K562 (cell line): ENCODE measurements at regions not wholly inside any gene's neighbourhood (a gene's known extent, or its start where the extent isn't known, plus 50 kb on each side); places are given as distances from the start of the nearest gene placed in this dataset.

Experiments used
- ATAC-seq: fragments of 200-7000 bp; cut with Tn5 transposase; 3 replicates; pipeline ENCODE4 v1.9.1; 2020; ENCODE audit warnings: moderate library complexity
- BruUV-seq: library from RNA; stranded (reverse); fragments of 400-500 nt; replicated peaks from 2 replicates; lab custom pipeline; 2021; lab: Mats Ljungman, UMichigan
- CTCF ChIA-PET: fragments of 300-600 bp; formaldehyde crosslinking; extraction: SDS; loops from one replicate; lab custom pipeline; 2021; ENCODE audit warnings: low intra/inter-chr PET ratio; lab: Yijun Ruan, JAX
- POLR2A ChIA-PET: fragments of 300-600, 350-650 bp; sonication (Branson Sonifier 250); formaldehyde crosslinking; extraction: SDS; loops from one replicate; lab custom pipeline; 2021; ENCODE audit warnings: antibody characterized with exemption, inconsistent platforms; lab: Yijun Ruan, JAX
- DNase-seq, 4 experiments: peaks; one replicate each; pipeline versions ENCODE4 v3.0.0 to v3.0.0-alpha.2; 2011 to 2018; ENCODE audit warnings: low spot score in 3 of 4, mixed read lengths in 3 of 4; ENCODE audit errors: extremely low read depth in 1 of 4
- FAIRE-seq: peaks from 2 replicates; lab custom pipeline; 2011; peaks lifted over from hg19 to GRCh38; lab: Jason Lieb, UNC
- H2AFZ ChIP-seq: 2 replicates; pipeline ENCODE4 v1.6.0; 2011; ENCODE audit warnings: low read depth, low read length, control low read depth, inconsistent platforms
- H3K27ac ChIP-seq: fragments of 200-600 bp; 3 replicates; pipeline ENCODE4 v1.8.0; 2011; ENCODE audit warnings: low read depth, mild to moderate bottlenecking, control low read depth, inconsistent platforms, low read length, moderate library complexity, mixed read lengths; ENCODE audit errors: extremely low read depth
- H3K27me3 ChIP-seq, 2 experiments: fragments of 300-600 bp in 1 of 2; 2 replicates in 1 of 2; 3 replicates in 1 of 2; pipeline versions ENCODE4 v1.6.0 to v1.8.0; 2011; ENCODE audit warnings: inconsistent platforms in 2 of 2, low read length in 2 of 2, mild to moderate bottlenecking in 1 of 2, mixed read lengths in 1 of 2, moderate library complexity in 1 of 2; ENCODE audit not compliant: control insufficient read depth in 2 of 2, insufficient read depth in 2 of 2
- H3K36me3 ChIP-seq: fragments of 300-600 bp; 3 replicates; pipeline ENCODE4 v1.8.0; 2011; ENCODE audit warnings: mild to moderate bottlenecking, low read length, inconsistent platforms; ENCODE audit not compliant: control insufficient read depth, insufficient read depth
- H3K4me1 ChIP-seq, 2 experiments: fragments of 200-600 bp in 1 of 2; replicated peaks in 1 of 2; 2 replicates in 1 of 2; 3 replicates in 1 of 2; pipeline versions ENCODE4 v1.5.1 to v1.8.0; 2011; ENCODE audit warnings: inconsistent platforms in 2 of 2, low read length in 2 of 2, mild to moderate bottlenecking in 1 of 2, mixed read lengths in 1 of 2, moderate library complexity in 1 of 2; ENCODE audit not compliant: control insufficient read depth in 2 of 2, insufficient read depth in 2 of 2
- H3K4me2 ChIP-seq: 2 replicates; pipeline ENCODE4 v1.6.1; 2011; ENCODE audit warnings: low read length, control low read depth, inconsistent platforms, mixed read lengths; ENCODE audit not compliant: insufficient read depth
- H3K4me3 ChIP-seq: fragments of 200-600 bp; sonication (generic), shearing (Covaris generic); 2 replicates; pipeline ENCODE4 v1.5.1; 2016; ENCODE audit warnings: control low read depth, inconsistent platforms
- H3K79me2 ChIP-seq: fragments of 200-600 bp; 3 replicates; pipeline ENCODE4 v1.8.0; 2011; ENCODE audit warnings: low read length, inconsistent platforms; ENCODE audit not compliant: control insufficient read depth, insufficient read depth
- H3K9ac ChIP-seq, 2 experiments: 2 replicates each; pipeline versions ENCODE4 v1.6.0 to v1.6.1; 2011; ENCODE audit warnings: low read depth in 2 of 2, low read length in 2 of 2, control low read depth in 1 of 2, inconsistent platforms in 1 of 2, mild to moderate bottlenecking in 1 of 2, mixed read lengths in 1 of 2; ENCODE audit not compliant: insufficient read depth in 1 of 2
- H3K9me1 ChIP-seq: one replicate; pipeline ENCODE4 v1.6.0; 2011; ENCODE audit warnings: inconsistent platforms, mild to moderate bottlenecking, low read length, moderate library complexity; ENCODE audit not compliant: control insufficient read depth, insufficient read depth
- H3K9me3 ChIP-seq: replicated peaks from 2 replicates; pipeline ENCODE4 v1.5.1; 2011; ENCODE audit warnings: low read depth, low read length, inconsistent platforms; ENCODE audit not compliant: control insufficient read depth, insufficient read depth
- H4K20me1 ChIP-seq: replicated peaks from 2 replicates; pipeline ENCODE4 v1.6.1; 2011; ENCODE audit warnings: low read length, inconsistent platforms, mixed read lengths; ENCODE audit not compliant: control insufficient read depth, insufficient read depth
- ELK1 ChIP-seq: sonication (generic); formaldehyde crosslinking; IDR thresholded peaks from 2 replicates; pipeline ENCODE4 v1.8.1; 2022; ENCODE audit warnings: missing genetic modification reagents
- GATA2 ChIP-seq: sonication (generic); formaldehyde crosslinking; IDR thresholded peaks from 2 replicates; pipeline ENCODE4 v1.4.0; 2020; ENCODE audit warnings: mild to moderate bottlenecking, missing genetic modification reagents
- HLTF ChIP-seq: fragments of 450-650 bp; IDR thresholded peaks from 2 replicates; pipeline ENCODE4 v1.6.1; 2016
- HNRNPLL ChIP-seq: fragments of 200-400 bp; formaldehyde crosslinking; IDR thresholded peaks from 2 replicates; pipeline ENCODE4 v1.6.1; 2017; ENCODE audit warnings: low read length, low read depth, mild to moderate bottlenecking; ENCODE audit not compliant: poor library complexity, severe bottlenecking
- HNRNPUL1 ChIP-seq: fragments of 200-400 bp; formaldehyde crosslinking; IDR thresholded peaks from 2 replicates; pipeline ENCODE4 v1.6.1; 2017; ENCODE audit warnings: low read length
- KAT2B ChIP-seq: IDR thresholded peaks from one replicate; pipeline ENCODE4 v1.6.1; 2012; ENCODE audit warnings: low read depth, mild to moderate bottlenecking, control low read depth, inconsistent platforms, low read length, moderate library complexity
- KAT8 ChIP-seq: fragments of 450-650 bp; IDR thresholded peaks from 2 replicates; pipeline ENCODE4 v1.6.1; 2016; ENCODE audit warnings: low read depth, mild to moderate bottlenecking
- PHF21A ChIP-seq: fragments of 450-650 bp; IDR thresholded peaks from 2 replicates; pipeline ENCODE4 v1.6.1; 2017; ENCODE audit warnings: low read depth, borderline replicate concordance
- POLR2A ChIP-seq: fragments of 450-650 bp; conservative IDR thresholded peaks from 2 replicates; pipeline ENCODE4 v1.6.1; 2016
- PTBP1 ChIP-seq: fragments of 200-400 bp; formaldehyde crosslinking; IDR thresholded peaks from 2 replicates; pipeline ENCODE4 v1.6.1; 2017; ENCODE audit warnings: low read depth, low read length
- RBM14 ChIP-seq: fragments of 200-400 bp; formaldehyde crosslinking; IDR thresholded peaks from 2 replicates; pipeline ENCODE4 v1.6.1; 2018; ENCODE audit warnings: low read depth, mild to moderate bottlenecking, low read length, moderate library complexity, borderline replicate concordance; ENCODE audit not compliant: insufficient read depth
- REST ChIP-seq, 2 experiments: fragments of 450-650 bp; formaldehyde crosslinking in 1 of 2; IDR thresholded peaks; 2 replicates each; pipeline versions ENCODE4 v1.4.0 to v1.6.1; 2014 to 2020; ENCODE audit warnings: mild to moderate bottlenecking in 2 of 2, borderline replicate concordance in 1 of 2, low read depth in 1 of 2
- RHOXF2B ChIP-seq: fragments of 250-450 bp; sonication (Bioruptor Pico); conservative IDR thresholded peaks from 2 replicates; pipeline ENCODE4 v1.5.1; 2021
- SNRNP70 ChIP-seq: fragments of 200-400 bp; formaldehyde crosslinking; optimal IDR thresholded peaks from 2 replicates; pipeline ENCODE3; 2017; ENCODE audit warnings: low read depth, low read length
- STAT5A ChIP-seq: IDR thresholded peaks from 2 replicates; pipeline ENCODE4 v1.6.1; 2012; ENCODE audit warnings: low read length, inconsistent platforms, borderline replicate concordance
- XRCC5 ChIP-seq: fragments of 200-400 bp; formaldehyde crosslinking; IDR thresholded peaks from 2 replicates; pipeline ENCODE4 v1.6.1; 2017; ENCODE audit warnings: low read depth, mild to moderate bottlenecking, low read length
- WGBS: fragments of 100-300 bp; shearing (Covaris generic); methylation state at CpG from one replicate; pipeline ENCODE4 v1.1.6; 2016; ENCODE audit warnings: low coverage, mixed read lengths; ENCODE audit not compliant: insufficient coverage; ENCODE audit errors: missing lambda C conversion rate; 5-methylcytosine and 5-hydroxymethylcytosine counted together
- in situ Hi-C: fragments of 300-500 bp; cut with MboI; formaldehyde crosslinking; loops from 4 replicates; pipeline ENCODE4 v1.15.0; 2018; ENCODE audit warnings: inconsistent platforms, mixed read lengths
- intact Hi-C: fragments of 100-400 bp; cut with micrococcal nuclease; formaldehyde crosslinking; loops from 2 replicates; pipeline ENCODE4 v1.14.2; 2022

- no peak for TF ChIP-seq RHOXF2B
- TF ChIP-seq RBM14, result no peak
These were observed 528.6 kb upstream of the CLINT1 start (continued) for GRCh38 chr5:158387499-158387898.

DNA sequence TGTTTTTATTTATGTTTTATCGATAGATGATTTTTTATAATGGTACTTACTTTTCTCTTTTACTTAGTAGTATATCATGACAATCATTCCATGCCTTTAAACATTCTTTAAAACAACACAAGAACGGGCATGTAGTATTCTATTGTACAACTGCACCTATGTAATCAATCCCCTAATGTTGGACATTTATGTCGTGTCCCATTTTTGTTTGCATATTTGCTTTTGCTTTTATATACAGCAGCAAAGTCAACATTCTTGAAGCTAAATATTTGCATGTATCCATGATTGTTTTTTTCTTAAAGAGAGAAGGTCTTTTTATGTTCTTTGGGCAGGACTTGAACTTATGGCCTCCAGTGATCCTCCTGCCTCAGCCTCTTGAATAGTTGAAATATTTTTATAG, 527.0 kb upstream of the CLINT1 start:
- no peaks in the 10 kb centered on the region for H3K27me3 ChIP-seq
- CTCF ChIA-PET, result no interaction called here
- WGBS, result 2% methylated on average over 3 of the region's 3 CpGs
- in situ Hi-C loops (no loop called here), intact Hi-C loops (no loop called here)
- H3K4me1 ChIP-seq, result no peaks in the 10 kb centered on the region
- H3K9me3 ChIP-seq, result no peaks in the 10 kb centered on the region; the same call in 1 of the 2 replicates
- no peak overlapping the region for H3K27ac ChIP-seq
- DNase-seq (no peak), ATAC-seq (no peak), FAIRE-seq (no peak)
- TF ChIP-seq SNRNP70, result no peak
- TF ChIP-seq HNRNPUL1, result no peak
- no peak for TF ChIP-seq KAT8
- no peak for TF ChIP-seq PHF21A
- no peak for TF ChIP-seq KAT2B
- no peak for TF ChIP-seq POLR2A
- TF ChIP-seq PTBP1, result no peak
- no peak for TF ChIP-seq HNRNPLL
- TF ChIP-seq REST (IDR thresholded peaks at IDR 0.05; ENCODE audit: borderline replicate concordance), result no peak
- TF ChIP-seq REST (CRISPR knock-in tag; IDR thresholded peaks at IDR 0.05; ENCODE audit: low read depth), result no peak
- no peak for TF ChIP-seq ELK1 (CRISPR knock-in tag)
- TF ChIP-seq XRCC5, result no peak
- no peak for TF ChIP-seq GATA2 (CRISPR knock-in tag)
- TF ChIP-seq HLTF, result no peak
- TF ChIP-seq STAT5A, result no peak
- H2AFZ ChIP-seq, result no peak overlapping the region
- no peak overlapping the region for H3K4me2 ChIP-seq
- POLR2A ChIA-PET, result no interaction called here
- no peaks in the 10 kb centered on the region for H4K20me1 ChIP-seq
- no peak overlapping the region for H3K9ac ChIP-seq
- no peaks in the 10 kb centered on the region for H3K9me1 ChIP-seq
- no peak overlapping the region for H3K4me3 ChIP-seq
- no peaks in the 10 kb centered on the region for H3K36me3 ChIP-seq
- no TSS peak for BruUV-seq
- no peaks in the 10 kb centered on the region for H3K79me2 ChIP-seq
